Activated naive CD4-positive, alpha-beta T cell treated with anti-CD3 and anti-CD28 coated beads, Interleukin-2, amount 50 U/mL, for 24 hours (primary cell): ENCODE measurements at regions not wholly inside any gene's neighbourhood (a gene's known extent, or its start where the extent isn't known, plus 50 kb on each side); places are given as distances from the start of the nearest gene placed in this dataset.

Experiments used
- H3K27ac Mint-ChIP-seq: one replicate; pipeline ENCODE4 v1.8.0; 2021; ENCODE audit warnings: mild to moderate bottlenecking, mixed read lengths
- H3K27me3 Mint-ChIP-seq: one replicate; pipeline ENCODE4 v1.8.0; 2021; ENCODE audit warnings: mixed read lengths
- H3K36me3 Mint-ChIP-seq: one replicate; pipeline ENCODE4 v1.8.0; 2021; ENCODE audit warnings: mixed read lengths
- H3K4me1 Mint-ChIP-seq: one replicate; pipeline ENCODE4 v1.8.0; 2021; ENCODE audit warnings: mixed read lengths
- H3K4me3 Mint-ChIP-seq: one replicate; pipeline ENCODE4 v1.8.0; 2021; ENCODE audit warnings: mild to moderate bottlenecking, mixed read lengths
- H3K9me3 Mint-ChIP-seq: one replicate; pipeline ENCODE4 v1.8.0; 2021; ENCODE audit warnings: mixed read lengths

DNA sequence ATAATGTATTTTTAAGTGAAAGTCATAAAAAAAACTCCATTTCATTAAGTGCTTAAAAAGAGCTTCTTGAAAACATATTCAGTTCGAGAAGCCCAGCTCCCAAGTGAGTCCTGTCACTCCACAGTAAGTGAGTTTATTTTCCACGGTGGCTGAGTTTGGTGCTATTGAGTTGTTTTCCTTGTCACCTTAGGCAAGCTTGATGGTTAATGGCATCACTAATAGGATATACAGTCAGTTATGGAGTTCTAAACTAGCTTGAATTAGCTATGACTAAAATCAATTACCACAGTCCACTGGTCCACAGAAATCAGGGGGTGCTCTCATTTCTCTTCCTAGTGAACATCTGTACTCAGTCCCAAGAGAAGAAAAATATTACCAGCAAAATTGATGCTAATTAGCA is 1526.2 kb upstream of the IGFBP7 start:
- H3K27me3 Mint-ChIP-seq, result no peaks in the 10 kb centered on the region
- H3K27ac Mint-ChIP-seq, result no peak overlapping the region
- no peak overlapping the region for H3K4me3 Mint-ChIP-seq
- H3K4me1 Mint-ChIP-seq, result no peaks in the 10 kb centered on the region
- H3K9me3 Mint-ChIP-seq, result peaks cover 19% of the 10 kb centered on the region
- H3K36me3 Mint-ChIP-seq, result no peaks in the 10 kb centered on the region

DNA sequence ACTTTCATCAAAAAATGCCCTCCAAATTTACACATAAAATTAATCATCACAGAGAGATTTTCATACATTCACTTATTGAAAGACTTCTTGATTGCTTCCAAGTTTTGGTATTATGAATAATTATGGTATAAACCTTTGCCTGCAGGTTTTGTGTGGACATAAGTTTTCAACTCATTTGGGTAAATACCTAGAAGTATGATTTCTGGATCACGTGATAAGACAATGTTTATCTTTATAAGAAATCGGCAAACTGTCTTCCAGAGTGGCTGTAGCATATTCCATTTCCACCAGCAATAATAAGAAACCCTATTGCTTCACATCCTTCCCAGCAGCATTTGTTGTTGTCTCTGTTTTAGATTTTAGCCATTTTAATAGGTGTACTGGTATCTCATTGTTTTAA is 1507.0 kb upstream of the IGFBP7 start:
- Mint-ChIP-seq H3K9me3 (peaks cover 5% of the 10 kb centered on the region), H3K4me1 (no peaks in the 10 kb centered on the region), H3K36me3 (no peaks in the 10 kb centered on the region), H3K27ac (no peak overlapping the region), H3K27me3 (no peaks in the 10 kb centered on the region), H3K4me3 (no peak overlapping the region)

DNA sequence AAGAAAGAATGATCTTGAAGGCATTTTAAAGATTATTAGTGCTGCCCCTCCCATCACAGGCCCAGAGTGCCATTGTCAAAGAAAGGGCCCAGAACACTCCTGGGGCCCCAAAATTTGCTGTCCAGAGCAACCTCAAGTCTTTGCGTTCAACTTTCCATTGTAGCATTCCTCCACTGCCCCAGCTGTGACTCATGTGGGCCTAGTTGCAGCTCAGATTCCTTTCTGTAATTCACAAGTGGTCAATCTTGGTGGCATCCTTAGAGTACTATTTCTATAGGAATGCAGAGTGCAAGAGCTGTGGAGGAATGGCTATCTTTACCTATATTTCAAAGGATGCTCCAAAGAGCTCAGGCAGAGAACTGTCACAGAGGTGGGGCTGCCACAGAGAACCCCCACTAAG is 1500.8 kb upstream of the IGFBP7 start:
- Mint-ChIP-seq H3K9me3 (peaks cover 10% of the 10 kb centered on the region), H3K4me3 (no peak overlapping the region), H3K4me1 (no peaks in the 10 kb centered on the region), H3K27me3 (no peaks in the 10 kb centered on the region), H3K36me3 (no peaks in the 10 kb centered on the region), H3K27ac (no peak overlapping the region)

DNA sequence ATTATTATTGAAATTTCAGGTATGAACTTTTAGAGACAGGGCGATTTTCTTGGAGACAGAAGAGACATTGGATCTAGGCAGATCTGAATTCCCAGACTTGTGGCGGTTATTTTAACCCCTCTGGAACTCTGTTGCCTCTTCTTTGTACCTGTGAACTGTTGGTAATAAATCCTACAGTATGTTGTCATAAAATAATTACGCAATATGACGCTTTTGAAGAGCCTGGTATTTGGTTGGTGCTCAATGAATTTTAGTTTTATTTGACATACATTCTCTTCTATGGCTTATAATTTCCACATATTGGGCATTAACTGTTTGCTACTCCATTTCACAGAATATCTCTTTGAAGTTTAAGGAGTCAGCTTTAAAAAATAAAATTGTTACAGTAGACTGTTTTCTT is 1496.1 kb upstream of the IGFBP7 start:
- no peaks in the 10 kb centered on the region for H3K36me3 Mint-ChIP-seq
- no peaks in the 10 kb centered on the region for H3K4me1 Mint-ChIP-seq
- H3K4me3 Mint-ChIP-seq, result no peak overlapping the region
- H3K27me3 Mint-ChIP-seq, result no peaks in the 10 kb centered on the region
- H3K27ac Mint-ChIP-seq, result no peak overlapping the region
- peaks cover 8% of the 10 kb centered on the region for H3K9me3 Mint-ChIP-seq

DNA sequence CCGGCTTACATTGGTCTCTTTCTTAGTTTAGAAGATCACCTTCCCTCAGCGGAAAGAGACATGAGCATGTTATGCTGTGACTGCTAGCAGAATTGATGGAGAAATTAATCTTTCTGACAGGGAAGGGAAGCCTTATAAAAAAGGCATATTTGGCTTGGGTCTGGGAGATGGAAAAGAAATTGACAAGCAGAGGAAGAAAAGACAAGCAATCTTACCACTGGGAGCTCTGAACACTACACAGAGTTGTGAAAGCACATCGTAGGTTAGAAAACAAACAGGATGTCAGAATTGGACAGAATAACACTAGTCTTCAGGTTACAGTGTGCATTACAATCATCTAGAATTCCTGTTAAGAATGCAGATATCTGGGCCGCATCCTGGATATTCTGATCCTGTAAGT is 1493.8 kb upstream of the IGFBP7 start:
- H3K4me3 Mint-ChIP-seq, result no peak overlapping the region
- H3K27ac Mint-ChIP-seq, result no peak overlapping the region
- H3K36me3 Mint-ChIP-seq, result no peaks in the 10 kb centered on the region
- H3K4me1 Mint-ChIP-seq, result no peaks in the 10 kb centered on the region
- no peaks in the 10 kb centered on the region for H3K27me3 Mint-ChIP-seq
- H3K9me3 Mint-ChIP-seq, result peaks cover 12% of the 10 kb centered on the region

DNA sequence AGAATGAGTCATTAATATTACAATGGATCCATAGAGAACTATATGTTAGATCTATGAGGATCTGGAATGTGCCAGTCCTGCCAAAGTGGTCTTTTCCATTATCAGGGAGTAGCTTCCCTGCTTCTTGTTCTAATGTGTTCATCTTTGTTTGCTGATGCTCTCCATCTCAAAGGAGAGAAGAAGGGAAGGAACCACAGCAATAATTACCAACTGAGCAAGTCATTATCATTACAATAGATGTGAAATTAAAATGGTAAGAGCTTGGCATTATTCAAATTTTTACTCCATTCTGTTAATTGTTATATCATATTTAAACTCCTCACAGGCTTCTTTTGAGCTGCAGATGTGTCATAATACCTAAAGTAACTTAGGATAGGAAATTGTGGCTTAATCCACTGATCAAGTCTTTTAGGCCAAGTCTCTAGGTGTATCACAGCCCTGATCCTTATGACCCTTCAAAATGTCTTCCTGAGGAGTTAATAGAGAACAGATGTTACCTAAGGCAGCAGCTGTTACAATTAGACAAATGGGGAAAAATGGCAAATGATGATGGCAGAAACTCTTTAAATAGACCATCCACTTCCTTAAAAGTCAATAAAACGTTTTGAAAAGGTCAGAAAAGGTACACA is 1492.7 kb upstream of the IGFBP7 start:
- H3K4me1 Mint-ChIP-seq, result no peaks in the 10 kb centered on the region
- H3K4me3 Mint-ChIP-seq, result no peak overlapping the region
- no peaks in the 10 kb centered on the region for H3K27me3 Mint-ChIP-seq
- H3K9me3 Mint-ChIP-seq, result peaks cover 12% of the 10 kb centered on the region
- H3K36me3 Mint-ChIP-seq, result no peaks in the 10 kb centered on the region
- no peak overlapping the region for H3K27ac Mint-ChIP-seq

DNA sequence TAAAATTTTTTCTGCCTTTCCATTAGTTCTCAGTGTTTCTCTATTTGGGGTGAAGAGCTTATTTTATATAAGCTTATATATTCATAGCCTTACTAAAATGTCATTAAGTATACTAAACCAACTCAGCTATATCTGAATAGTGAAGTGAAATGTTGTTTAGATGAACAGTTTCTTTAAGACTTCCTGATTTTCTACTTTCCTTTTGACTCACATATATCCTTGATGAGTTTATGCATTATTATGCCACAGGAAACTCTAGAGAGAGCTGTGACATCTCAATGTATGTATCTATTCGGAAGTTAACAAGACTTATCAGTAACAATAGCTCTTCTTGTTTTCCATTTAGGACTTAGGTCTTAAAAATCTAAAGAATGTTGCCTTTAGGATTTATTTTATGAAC is 1491.8 kb upstream of the IGFBP7 start:
- Mint-ChIP-seq H3K27ac (no peak overlapping the region), H3K4me1 (no peaks in the 10 kb centered on the region), H3K4me3 (no peak overlapping the region), H3K27me3 (no peaks in the 10 kb centered on the region), H3K9me3 (peaks cover 14% of the 10 kb centered on the region), H3K36me3 (no peaks in the 10 kb centered on the region)

DNA sequence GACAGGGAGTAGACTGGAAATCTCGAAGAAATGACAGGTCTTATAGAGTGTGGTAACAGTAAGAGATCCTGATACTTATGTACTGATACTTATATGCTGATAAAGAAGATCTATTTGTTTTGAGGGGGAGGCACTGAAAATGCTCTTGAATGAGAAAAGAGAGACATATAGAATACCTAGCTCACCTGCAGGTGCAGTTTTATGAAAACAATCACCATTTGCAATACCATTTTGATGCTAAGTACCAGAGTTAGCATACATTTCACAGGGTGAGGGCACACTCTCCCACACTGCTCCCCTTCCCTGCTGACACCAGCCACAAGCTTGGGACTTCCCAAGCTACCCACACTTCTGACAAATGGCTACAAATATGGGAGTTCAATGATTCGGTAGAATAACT is 1490.1 kb upstream of the IGFBP7 start:
- no peak overlapping the region for H3K4me3 Mint-ChIP-seq
- H3K27ac Mint-ChIP-seq, result no peak overlapping the region
- peaks cover 18% of the 10 kb centered on the region for H3K9me3 Mint-ChIP-seq
- no peaks in the 10 kb centered on the region for H3K4me1 Mint-ChIP-seq
- H3K27me3 Mint-ChIP-seq, result no peaks in the 10 kb centered on the region
- no peaks in the 10 kb centered on the region for H3K36me3 Mint-ChIP-seq

DNA sequence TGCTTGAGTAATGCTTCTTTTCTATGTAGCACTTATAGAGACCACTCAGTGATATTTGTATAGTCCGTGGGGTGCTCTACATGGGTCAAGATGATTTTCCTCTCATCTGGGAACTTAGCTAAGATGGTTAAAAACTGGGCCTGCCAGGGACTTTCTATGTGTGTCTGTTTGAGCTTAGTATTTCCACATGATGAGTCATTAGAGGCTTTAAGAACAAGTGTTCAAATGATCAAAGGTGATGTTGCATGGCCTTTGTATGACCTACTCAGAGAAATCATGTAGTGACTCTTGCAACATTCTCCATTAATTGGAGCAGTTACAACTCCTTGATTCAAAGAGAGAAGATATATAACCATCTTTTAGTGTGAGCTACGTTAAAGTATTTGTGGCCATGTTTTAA is 1480.5 kb upstream of the IGFBP7 start:
- no peaks in the 10 kb centered on the region for H3K27me3 Mint-ChIP-seq
- no peak overlapping the region for H3K4me3 Mint-ChIP-seq
- H3K4me1 Mint-ChIP-seq, result no peaks in the 10 kb centered on the region
- H3K36me3 Mint-ChIP-seq, result no peaks in the 10 kb centered on the region
- no peak overlapping the region for H3K27ac Mint-ChIP-seq
- H3K9me3 Mint-ChIP-seq, result peaks cover 4% of the 10 kb centered on the region

DNA sequence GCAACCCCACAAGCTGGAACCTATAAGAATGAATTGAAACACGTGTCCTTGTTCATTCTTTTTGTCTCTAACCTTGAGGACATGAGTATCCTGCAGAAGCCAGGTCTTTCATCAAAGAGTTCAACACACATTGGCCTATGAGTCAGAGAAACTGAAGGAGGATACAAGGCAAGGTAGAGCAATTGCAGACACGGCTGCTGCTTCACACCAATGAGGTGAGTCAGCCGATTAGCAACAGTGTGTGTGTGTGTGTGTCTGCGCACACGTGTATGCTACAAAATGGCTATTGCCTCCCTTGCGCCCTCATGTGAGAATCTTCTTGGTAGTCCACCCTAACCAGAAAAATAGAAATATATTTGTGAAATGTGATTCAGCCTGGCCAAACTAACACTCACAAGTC is 1477.7 kb upstream of the IGFBP7 start:
- H3K36me3 Mint-ChIP-seq, result no peaks in the 10 kb centered on the region
- no peak overlapping the region for H3K27ac Mint-ChIP-seq
- H3K9me3 Mint-ChIP-seq, result peaks cover 6% of the 10 kb centered on the region
- H3K4me1 Mint-ChIP-seq, result no peaks in the 10 kb centered on the region
- H3K27me3 Mint-ChIP-seq, result no peaks in the 10 kb centered on the region
- no peak overlapping the region for H3K4me3 Mint-ChIP-seq

DNA sequence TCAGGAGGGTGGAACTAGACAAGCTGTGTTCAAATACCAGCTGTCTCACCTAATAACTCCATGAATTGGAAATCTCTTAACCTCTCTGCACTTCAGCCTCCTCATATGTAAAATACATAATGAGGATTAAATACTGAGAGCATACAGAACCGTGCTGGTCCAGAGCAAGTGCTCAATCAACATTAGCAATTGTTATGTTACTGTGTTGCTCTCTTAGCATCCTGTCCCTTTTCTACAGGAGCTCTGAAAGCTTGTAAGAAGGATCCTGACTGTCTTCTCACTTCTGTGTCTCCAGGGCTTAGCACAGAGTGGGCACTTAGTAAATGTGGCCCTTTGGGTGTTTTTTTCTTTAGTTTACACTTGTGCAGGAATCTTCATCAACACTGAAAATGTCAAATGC is 1456.1 kb upstream of the IGFBP7 start:
- Mint-ChIP-seq H3K27me3 (no peaks in the 10 kb centered on the region), H3K36me3 (no peaks in the 10 kb centered on the region), H3K4me1 (no peaks in the 10 kb centered on the region), H3K27ac (no peak overlapping the region), H3K4me3 (no peak overlapping the region), H3K9me3 (peaks cover 5% of the 10 kb centered on the region)

DNA sequence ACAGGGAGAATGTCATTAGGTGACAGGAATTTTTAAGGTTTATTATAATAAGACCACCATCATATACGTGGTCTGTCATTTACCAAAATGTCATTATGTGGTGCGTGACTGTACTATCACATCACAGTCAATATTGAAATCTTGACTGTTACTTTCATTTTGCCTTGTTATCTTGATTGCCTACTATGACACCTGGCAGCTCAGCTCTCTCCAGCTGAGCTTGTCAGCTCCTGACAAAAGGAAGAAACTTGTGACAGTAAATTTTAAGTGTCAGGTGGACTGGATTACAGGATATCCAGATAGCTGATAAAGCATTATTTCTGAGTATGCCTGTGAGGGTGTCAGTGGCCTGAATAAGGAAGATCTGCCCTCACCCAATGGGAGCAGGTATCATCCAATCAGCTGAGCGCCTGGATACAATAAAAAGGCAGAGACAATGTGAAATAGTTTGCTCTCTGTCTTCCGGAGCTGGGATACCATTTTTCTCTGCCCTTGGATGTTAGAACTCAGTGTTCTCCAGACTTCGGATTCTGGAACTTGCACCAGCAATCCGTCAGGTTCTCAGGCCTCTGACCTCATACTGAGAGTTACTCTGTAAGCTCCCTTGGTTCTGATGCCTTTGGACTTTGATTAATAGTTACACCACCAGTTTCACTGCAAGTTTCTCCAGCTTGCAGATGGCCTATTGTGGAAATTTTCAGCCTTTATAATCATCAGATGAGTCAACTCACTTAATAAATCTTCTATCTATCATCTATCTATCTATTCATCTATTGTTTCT is 1454.7 kb upstream of the IGFBP7 start:
- no peaks in the 10 kb centered on the region for H3K4me1 Mint-ChIP-seq
- H3K9me3 Mint-ChIP-seq, result peaks cover 5% of the 10 kb centered on the region
- H3K27me3 Mint-ChIP-seq, result no peaks in the 10 kb centered on the region
- no peaks in the 10 kb centered on the region for H3K36me3 Mint-ChIP-seq
- no peak overlapping the region for H3K4me3 Mint-ChIP-seq
- no peak overlapping the region for H3K27ac Mint-ChIP-seq

DNA sequence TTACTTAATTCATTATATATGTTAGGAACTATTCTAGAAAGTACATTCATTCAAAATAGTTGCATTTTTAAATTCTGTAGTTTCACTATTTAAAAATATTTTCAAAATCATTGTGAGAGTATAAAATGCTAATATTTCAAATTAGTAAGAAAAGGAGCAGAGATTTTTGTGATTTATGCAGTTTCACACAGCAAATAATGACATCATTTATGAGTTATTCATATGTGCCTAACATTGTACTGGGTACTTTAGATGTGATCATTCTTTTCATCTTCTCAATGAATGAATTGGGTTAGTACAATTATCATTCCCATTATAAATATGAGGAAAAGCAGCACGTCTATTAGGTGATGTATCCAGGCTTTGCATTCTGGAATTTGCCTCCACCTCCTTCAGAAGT is 1451.0 kb upstream of the IGFBP7 start:
- Mint-ChIP-seq H3K27ac (no peak overlapping the region), H3K4me3 (no peak overlapping the region), H3K4me1 (no peaks in the 10 kb centered on the region), H3K27me3 (no peaks in the 10 kb centered on the region), H3K9me3 (peaks cover 11% of the 10 kb centered on the region), H3K36me3 (no peaks in the 10 kb centered on the region)

DNA sequence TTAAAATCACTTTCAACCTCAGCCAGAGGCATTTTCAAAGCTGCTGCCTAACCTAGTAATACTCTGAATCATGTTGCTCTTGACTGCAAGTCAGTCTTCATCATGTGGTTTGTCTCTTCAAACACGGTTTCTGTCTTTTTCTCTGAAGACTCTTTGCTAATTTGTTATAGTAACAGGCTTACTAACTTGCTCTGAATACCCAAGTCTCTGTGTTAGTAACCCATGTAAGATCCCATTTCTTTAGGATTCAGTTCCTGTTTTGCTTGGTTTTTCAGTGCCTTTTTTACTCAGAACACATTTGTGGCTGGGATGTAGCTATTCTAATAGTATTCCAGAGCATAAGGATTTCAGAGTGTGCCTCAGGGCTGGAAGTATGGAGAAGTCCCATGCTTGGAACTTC is 1450.6 kb upstream of the IGFBP7 start:
- no peaks in the 10 kb centered on the region for H3K27me3 Mint-ChIP-seq
- H3K4me1 Mint-ChIP-seq, result no peaks in the 10 kb centered on the region
- H3K4me3 Mint-ChIP-seq, result no peak overlapping the region

DNA sequence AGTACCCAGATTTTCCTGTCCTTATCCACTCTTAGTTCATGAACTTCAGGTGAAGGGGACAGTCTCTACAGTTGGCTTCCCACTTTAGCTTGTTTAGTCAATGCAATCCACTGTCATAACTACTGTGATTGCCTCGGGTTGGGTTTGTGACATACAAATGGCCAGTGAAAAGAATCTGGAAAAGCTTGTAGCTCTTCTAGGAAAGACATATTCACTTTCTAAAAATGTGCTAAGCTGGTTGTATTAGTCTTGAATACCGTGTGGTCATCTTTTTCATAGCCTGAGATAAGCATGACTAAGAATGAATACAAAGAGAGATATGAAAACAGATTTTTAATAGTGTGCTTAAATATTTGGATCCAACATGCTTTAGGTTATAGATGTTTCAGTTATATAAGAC is 1443.5 kb upstream of the IGFBP7 start:
- Mint-ChIP-seq H3K4me1 (no peaks in the 10 kb centered on the region), H3K4me3 (no peak overlapping the region), H3K9me3 (peaks cover 6% of the 10 kb centered on the region), H3K27me3 (no peaks in the 10 kb centered on the region), H3K27ac (no peak overlapping the region), H3K36me3 (no peaks in the 10 kb centered on the region)

More for the DNA sequence above, 1450.6 kb upstream of the IGFBP7 start:
- peaks cover 11% of the 10 kb centered on the region for H3K9me3 Mint-ChIP-seq
- H3K27ac Mint-ChIP-seq, result no peak overlapping the region
- H3K36me3 Mint-ChIP-seq, result no peaks in the 10 kb centered on the region

DNA sequence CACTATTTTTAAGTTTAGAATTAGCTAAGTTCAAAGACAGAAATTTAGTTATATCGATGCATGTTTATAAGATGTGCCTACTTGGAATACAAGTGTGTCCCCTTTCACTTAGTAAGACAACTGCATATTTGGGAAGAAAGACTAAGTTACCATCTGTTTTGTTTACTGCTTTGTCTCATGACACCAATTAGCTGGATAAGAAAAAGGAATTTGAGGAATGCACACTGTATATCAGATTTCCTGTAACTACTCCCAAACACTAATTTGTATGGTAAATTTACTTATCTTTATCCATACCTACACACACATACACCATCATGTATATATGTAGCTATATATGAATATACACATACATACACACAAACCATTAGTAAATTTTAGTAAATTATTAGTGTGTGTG is 1442.8 kb upstream of the IGFBP7 start:
- no peaks in the 10 kb centered on the region for H3K36me3 Mint-ChIP-seq
- H3K4me1 Mint-ChIP-seq, result no peaks in the 10 kb centered on the region
- no peak overlapping the region for H3K27ac Mint-ChIP-seq
- H3K4me3 Mint-ChIP-seq, result no peak overlapping the region
- no peaks in the 10 kb centered on the region for H3K27me3 Mint-ChIP-seq
- peaks cover 6% of the 10 kb centered on the region for H3K9me3 Mint-ChIP-seq

DNA sequence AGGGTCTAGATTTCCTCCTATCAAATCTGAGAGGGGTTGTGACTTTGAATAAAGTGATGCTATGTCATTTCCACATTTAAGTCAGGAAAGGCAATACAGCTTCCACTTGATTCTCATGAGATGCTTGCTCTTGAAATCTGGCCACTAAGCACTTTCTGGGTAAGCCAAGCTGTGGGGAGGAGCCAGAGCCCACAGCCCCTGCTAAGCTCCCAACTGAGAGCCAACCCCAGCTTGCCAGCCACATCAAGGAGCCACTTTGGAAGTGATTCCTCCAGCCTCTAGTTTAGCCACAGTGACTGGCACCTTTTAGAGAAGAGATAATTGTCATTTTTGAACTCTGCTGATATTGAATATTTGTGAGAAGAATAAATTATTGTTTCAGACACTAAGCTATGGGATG is 1441.5 kb upstream of the IGFBP7 start:
- Mint-ChIP-seq H3K9me3 (peaks cover 3% of the 10 kb centered on the region), H3K4me3 (no peak overlapping the region), H3K36me3 (no peaks in the 10 kb centered on the region), H3K4me1 (no peaks in the 10 kb centered on the region), H3K27me3 (no peaks in the 10 kb centered on the region), H3K27ac (no peak overlapping the region)
